Kidney (tissue), 13 donors: ENCODE measurements at regions not wholly inside any gene's neighbourhood (a gene's known extent, or its start where the extent isn't known, plus 50 kb on each side); places are given as distances from the start of the nearest gene placed in this dataset.

Experiments used
- DNase-seq, 5 donors: peaks; one replicate each; pipeline ENCODE4 v3.0.0-alpha.2; 2013 to 2020
- FAIRE-seq: peaks from 2 replicates; lab custom pipeline; 2012; peaks lifted over from hg19 to GRCh38; lab: Jason Lieb, UNC
- H3K27ac ChIP-seq, 2 donors: one replicate each; pipeline ENCODE4 v1.7.0; 2013; ENCODE audit warnings: low read depth in 2 of 2, low read length in 2 of 2, inconsistent platforms in 1 of 2
- H3K27me3 ChIP-seq: one replicate; pipeline ENCODE4 v1.7.1; 2013; ENCODE audit warnings: low read length, inconsistent platforms; ENCODE audit not compliant: control insufficient read depth, insufficient read depth
- H3K36me3 ChIP-seq, 3 donors: one replicate each; pipeline versions ENCODE4 v1.7.0 to v1.7.1; 2013; ENCODE audit warnings: low read length in 3 of 3, control low read depth in 1 of 3, inconsistent platforms in 1 of 3; ENCODE audit not compliant: insufficient read depth in 3 of 3, control insufficient read depth in 2 of 3
- H3K4me1 ChIP-seq, 3 donors: one replicate each; pipeline versions ENCODE4 v1.7.0 to v1.7.1; 2013; ENCODE audit warnings: low read length in 3 of 3, inconsistent platforms in 1 of 3, low read depth in 1 of 3; ENCODE audit not compliant: control insufficient read depth in 2 of 3, insufficient read depth in 2 of 3
- H3K4me3 ChIP-seq, 3 donors: one replicate each; pipeline versions ENCODE4 v1.7.0 to v1.8.1; 2013; ENCODE audit warnings: low read length in 3 of 3, control low read depth in 1 of 3, inconsistent platforms in 1 of 3
- H3K9ac ChIP-seq, 3 donors: one replicate each; pipeline versions ENCODE4 v1.7.0 to v1.7.1; 2013; ENCODE audit warnings: low read length in 3 of 3, control low read depth in 1 of 3, inconsistent platforms in 1 of 3
- H3K9me3 ChIP-seq, 3 donors: one replicate each; pipeline versions ENCODE4 v1.7.0 to v1.7.1; 2013; ENCODE audit warnings: low read length in 3 of 3, control low read depth in 1 of 3, inconsistent platforms in 1 of 3; ENCODE audit not compliant: control insufficient read depth in 2 of 3, insufficient read depth in 1 of 3
- CTCF ChIP-seq: IDR thresholded peaks from 3 replicates; pipeline ENCODE4 v1.5.1; 2012; ENCODE audit warnings: mild to moderate bottlenecking, moderate library complexity, borderline replicate concordance; ENCODE audit not compliant: insufficient read depth; ENCODE audit errors: extremely low read depth
- intact Hi-C: fragments of 100-400 bp; cut with DNase I; formaldehyde crosslinking; loops from one replicate; pipeline ENCODE4 v1.11.1; 2022
- donor health status: control.
- donor health status: control.
- donor health status: control.
- donor health status: control.
- donor health status: control.
- donor health status: DM: yes; HTN: yes; CAD: no.
- donor health status: Normal renal cell carcinoma (clear cell type).

GRCh38 chr1:18039102-18039501 is 68.5 kb upstream of the IGSF21 start:
- TF ChIP-seq CTCF, result no peak
- H3K9me3 ChIP-seq, result no peaks in the 10 kb centered on the region
- intact Hi-C loops, result no loop called here
- H3K4me1 ChIP-seq, result no peaks in the 10 kb centered on the region
- no peak overlapping the region for H3K27ac ChIP-seq
- no peaks in the 10 kb centered on the region for H3K27me3 ChIP-seq
- H3K4me3 ChIP-seq, result no peak overlapping the region
- no peak overlapping the region for H3K9ac ChIP-seq
- FAIRE-seq (no peak), DNase-seq (no peak)
- no peaks in the 10 kb centered on the region for H3K36me3 ChIP-seq

GRCh38 chr1:18041102-18041501 is 66.5 kb upstream of the IGSF21 start:
- intact Hi-C loops, result no loop called here
- no peaks in the 10 kb centered on the region for H3K36me3 ChIP-seq
- no peaks in the 10 kb centered on the region for H3K27me3 ChIP-seq
- FAIRE-seq (no peak), DNase-seq (no peak)
- H3K27ac ChIP-seq, result no peak overlapping the region
- H3K4me1 ChIP-seq, result no peaks in the 10 kb centered on the region
- no peak overlapping the region for H3K4me3 ChIP-seq
- TF ChIP-seq CTCF, result no peak
- no peaks in the 10 kb centered on the region for H3K9me3 ChIP-seq
- no peak overlapping the region for H3K9ac ChIP-seq

- no peaks in the 10 kb centered on the region for H3K9me3 ChIP-seq
- H3K4me3 ChIP-seq, result no peak overlapping the region
These were observed 65.8 kb upstream of the IGSF21 start for GRCh38 chr1:18041685-18042355.

More at GRCh38 chr1:18041685-18042355, 65.8 kb upstream of the IGSF21 start:
- Histone ChIP-seq H3K9ac (no peak overlapping the region), H3K4me1 (no peaks in the 10 kb centered on the region), H3K36me3 (no peaks in the 10 kb centered on the region), H3K27me3 (no peaks in the 10 kb centered on the region), H3K27ac (no peak overlapping the region)
- no peak for TF ChIP-seq CTCF
- intact Hi-C loops, result no loop called here
- FAIRE-seq (no peak), DNase-seq (no peak)
